ENCODE measurements at regions not wholly inside any gene's neighbourhood (a gene's known extent, or its start where the extent isn't known, plus 50 kb on each side); places are given as distances from the start of the nearest gene placed in this dataset.

DNA sequence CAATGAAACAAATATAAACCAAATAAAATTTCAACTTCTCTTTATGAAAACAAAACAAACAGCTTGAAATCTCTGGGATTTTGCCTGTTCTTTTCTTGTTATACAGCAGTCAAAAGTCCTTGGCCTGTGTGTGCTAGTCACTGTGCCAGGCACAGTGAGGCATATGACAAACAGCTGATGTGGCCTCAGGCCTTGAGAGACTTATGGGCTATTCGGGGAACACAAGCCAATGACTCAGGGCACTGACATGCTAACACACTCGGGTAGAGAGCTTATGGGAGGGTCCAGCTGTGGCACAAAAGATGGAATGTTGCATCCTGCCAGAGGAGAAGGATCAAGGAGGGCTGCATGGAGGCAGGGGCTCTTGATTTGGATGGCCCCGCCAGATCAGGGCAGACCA, 95.4 kb upstream of the NKX2-2 start:
- H3K4me3 Mint-ChIP-seq (ENCODE audit: unreplicated experiment), result no peak overlapping the region
- H3K36me3 Mint-ChIP-seq (ENCODE audit: unreplicated experiment), result no peaks in the 10 kb centered on the region
- DNase-seq (ENCODE audit: extremely low spot score, unreplicated experiment), result no peak
- TF ChIP-seq, protein P1, sequence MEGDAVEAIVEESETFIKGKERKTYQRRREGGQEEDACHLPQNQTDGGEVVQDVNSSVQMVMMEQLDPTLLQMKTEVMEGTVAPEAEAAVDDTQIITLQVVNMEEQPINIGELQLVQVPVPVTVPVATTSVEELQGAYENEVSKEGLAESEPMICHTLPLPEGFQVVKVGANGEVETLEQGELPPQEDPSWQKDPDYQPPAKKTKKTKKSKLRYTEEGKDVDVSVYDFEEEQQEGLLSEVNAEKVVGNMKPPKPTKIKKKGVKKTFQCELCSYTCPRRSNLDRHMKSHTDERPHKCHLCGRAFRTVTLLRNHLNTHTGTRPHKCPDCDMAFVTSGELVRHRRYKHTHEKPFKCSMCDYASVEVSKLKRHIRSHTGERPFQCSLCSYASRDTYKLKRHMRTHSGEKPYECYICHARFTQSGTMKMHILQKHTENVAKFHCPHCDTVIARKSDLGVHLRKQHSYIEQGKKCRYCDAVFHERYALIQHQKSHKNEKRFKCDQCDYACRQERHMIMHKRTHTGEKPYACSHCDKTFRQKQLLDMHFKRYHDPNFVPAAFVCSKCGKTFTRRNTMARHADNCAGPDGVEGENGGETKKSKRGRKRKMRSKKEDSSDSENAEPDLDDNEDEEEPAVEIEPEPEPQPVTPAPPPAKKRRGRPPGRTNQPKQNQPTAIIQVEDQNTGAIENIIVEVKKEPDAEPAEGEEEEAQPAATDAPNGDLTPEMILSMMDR (IDR thresholded peaks at IDR 0.05), result no peak
- no peaks in the 10 kb centered on the region for H3K27me3 Mint-ChIP-seq (ENCODE audit: unreplicated experiment)
- no peak overlapping the region for H3K27ac Mint-ChIP-seq (ENCODE audit: unreplicated experiment)
- H3K9me3 Mint-ChIP-seq (ENCODE audit: unreplicated experiment), result peaks cover 18% of the 10 kb centered on the region
- H3K4me1 Mint-ChIP-seq (ENCODE audit: unreplicated experiment), result no peaks in the 10 kb centered on the region

DNA sequence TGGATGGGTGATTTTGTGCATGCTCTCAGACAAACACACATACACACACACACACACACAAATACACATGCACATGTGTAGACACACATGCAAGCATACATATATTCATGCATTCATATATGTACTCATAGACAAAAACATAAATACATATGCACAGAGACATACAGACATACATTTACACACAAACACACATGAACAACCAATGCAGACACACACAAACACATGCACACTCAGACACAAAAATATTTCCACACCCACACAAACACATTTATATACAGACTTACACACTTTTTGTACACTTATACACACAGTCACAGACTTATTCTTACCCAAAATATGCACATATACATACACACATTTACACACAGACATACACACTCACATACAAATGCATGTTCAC, 94.9 kb upstream of the NKX2-2 start:
- Mint-ChIP-seq H3K9me3 (ENCODE audit: unreplicated experiment) (peaks cover 20% of the 10 kb centered on the region), H3K27ac (ENCODE audit: unreplicated experiment) (no peak overlapping the region), H3K27me3 (ENCODE audit: unreplicated experiment) (no peaks in the 10 kb centered on the region), H3K4me3 (ENCODE audit: unreplicated experiment) (no peak overlapping the region), H3K4me1 (ENCODE audit: unreplicated experiment) (no peaks in the 10 kb centered on the region), H3K36me3 (ENCODE audit: unreplicated experiment) (no peaks in the 10 kb centered on the region)
- no peak for DNase-seq (ENCODE audit: extremely low spot score, unreplicated experiment)
- TF ChIP-seq, protein P1 (IDR thresholded peaks at IDR 0.05), result no peak

DNA sequence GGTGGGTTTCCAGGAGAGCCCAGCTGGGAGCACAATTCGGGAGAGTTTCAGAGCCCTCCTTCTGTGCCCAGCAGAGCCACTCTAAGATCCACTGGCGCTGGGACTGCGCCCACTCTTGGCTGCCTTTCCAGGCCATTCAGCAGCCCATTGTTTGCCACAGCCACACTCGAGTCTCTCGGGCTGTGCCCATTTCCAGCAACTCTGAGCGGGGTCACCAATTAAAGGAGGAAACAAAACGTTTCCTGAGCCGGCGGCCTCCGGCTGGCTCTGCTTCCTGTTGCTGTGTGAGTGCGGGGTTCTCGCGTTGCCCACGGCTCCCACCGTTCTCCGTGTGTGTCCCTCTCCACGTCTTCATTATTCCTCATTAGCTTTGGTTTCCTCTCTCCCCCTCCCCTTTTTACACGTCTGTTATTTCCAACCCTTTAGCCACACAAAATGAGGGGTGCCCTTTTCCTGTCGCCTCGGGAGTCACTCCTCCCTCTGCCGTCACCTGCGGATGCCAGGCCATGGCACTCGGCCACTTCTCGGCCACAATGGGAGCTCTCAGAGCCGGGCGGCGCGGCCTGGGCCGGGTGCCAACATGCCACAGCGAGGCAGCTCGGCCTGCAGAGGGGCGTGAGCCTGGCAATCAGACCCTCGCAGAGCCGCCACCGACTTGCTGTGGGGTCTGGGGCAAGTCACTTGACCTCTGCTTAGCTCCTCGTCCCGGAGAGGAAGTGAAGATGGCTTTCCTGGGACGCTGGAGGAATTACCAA, 94.3 kb upstream of the NKX2-2 start:
- Mint-ChIP-seq H3K27ac (ENCODE audit: unreplicated experiment) (no peak overlapping the region), H3K9me3 (ENCODE audit: unreplicated experiment) (peaks cover 24% of the 10 kb centered on the region), H3K36me3 (ENCODE audit: unreplicated experiment) (no peaks in the 10 kb centered on the region), H3K4me3 (ENCODE audit: unreplicated experiment) (no peak overlapping the region), H3K27me3 (ENCODE audit: unreplicated experiment) (no peaks in the 10 kb centered on the region), H3K4me1 (ENCODE audit: unreplicated experiment) (no peaks in the 10 kb centered on the region)
- TF ChIP-seq, protein P1 (IDR thresholded peaks at IDR 0.05), result no peak
- no peak for DNase-seq (ENCODE audit: extremely low spot score, unreplicated experiment)

DNA sequence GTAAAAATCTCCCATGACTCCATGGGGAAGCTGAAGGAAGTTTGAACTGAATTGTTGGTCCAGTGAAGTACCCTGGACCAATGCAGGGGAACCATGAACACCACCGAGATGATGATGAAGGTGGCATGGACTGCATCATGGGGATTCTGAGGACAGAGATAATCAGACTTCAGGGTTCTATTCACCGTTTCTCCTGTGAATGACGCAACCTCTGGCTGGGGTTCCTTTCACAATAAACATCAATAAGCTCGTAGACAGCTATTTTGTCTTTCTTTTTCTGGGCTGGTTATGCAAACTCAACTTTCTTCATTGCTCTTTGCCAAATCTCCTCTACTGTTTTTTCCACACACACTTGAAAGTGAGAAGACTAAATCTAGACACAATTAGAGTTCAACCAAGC, 87.9 kb upstream of the NKX2-2 start:
- H3K36me3 Mint-ChIP-seq (ENCODE audit: unreplicated experiment), result no peaks in the 10 kb centered on the region
- H3K27ac Mint-ChIP-seq (ENCODE audit: unreplicated experiment), result no peak overlapping the region
- H3K9me3 Mint-ChIP-seq (ENCODE audit: unreplicated experiment), result peaks cover 37% of the 10 kb centered on the region
- TF ChIP-seq, protein P1 (IDR thresholded peaks at IDR 0.05), result no peak
- no peak for DNase-seq (ENCODE audit: extremely low spot score, unreplicated experiment)
- no peaks in the 10 kb centered on the region for H3K4me1 Mint-ChIP-seq (ENCODE audit: unreplicated experiment)
- no peaks in the 10 kb centered on the region for H3K27me3 Mint-ChIP-seq (ENCODE audit: unreplicated experiment)
- no peak overlapping the region for H3K4me3 Mint-ChIP-seq (ENCODE audit: unreplicated experiment)

DNA sequence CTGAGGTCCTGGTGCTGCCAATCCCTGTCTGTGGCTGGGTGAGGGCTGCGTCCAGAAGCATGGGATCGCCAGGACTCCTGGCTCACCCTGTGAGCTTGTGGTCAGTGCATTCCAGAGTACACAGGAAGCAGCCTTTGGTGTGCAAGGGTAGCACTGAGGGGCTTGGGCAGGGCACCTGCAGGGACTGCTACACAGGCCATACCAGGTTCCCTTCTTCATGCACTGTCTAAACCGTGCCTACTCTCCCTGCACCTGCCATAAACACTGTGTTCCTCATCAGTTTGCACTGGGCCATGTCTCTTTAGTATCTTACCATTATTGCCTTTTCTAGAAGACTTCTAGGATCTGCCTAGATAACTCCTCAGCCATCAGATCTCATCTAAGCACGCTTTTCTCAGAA, 72.8 kb upstream of the NKX2-2 start:
- DNase-seq (ENCODE audit: extremely low spot score, unreplicated experiment), result no peak
- Mint-ChIP-seq H3K27ac (ENCODE audit: unreplicated experiment) (no peak overlapping the region), H3K4me1 (ENCODE audit: unreplicated experiment) (no peaks in the 10 kb centered on the region), H3K36me3 (ENCODE audit: unreplicated experiment) (no peaks in the 10 kb centered on the region), H3K27me3 (ENCODE audit: unreplicated experiment) (no peaks in the 10 kb centered on the region), H3K9me3 (ENCODE audit: unreplicated experiment) (no peaks in the 10 kb centered on the region), H3K4me3 (ENCODE audit: unreplicated experiment) (no peak overlapping the region)
- TF ChIP-seq, protein P1 (IDR thresholded peaks at IDR 0.05), result no peak
